Neural cell (in vitro differentiated cells): ENCODE measurements at regions not wholly inside any gene's neighbourhood (a gene's known extent, or its start where the extent isn't known, plus 50 kb on each side); places are given as distances from the start of the nearest gene placed in this dataset.

Source experiments
- H2AFZ ChIP-seq: fragments of 200-600, 300-800 bp; sonication (generic), shearing (Covaris generic); 2 replicates; pipeline ENCODE4 v1.6.0; 2014; ENCODE audit warnings: low read depth, mild to moderate bottlenecking, antibody characterized with exemption, low read length, moderate library complexity
- H3F3A ChIP-seq: fragments of 200-600 bp; shearing (Covaris generic); 2 replicates; pipeline ENCODE4 v1.6.1; 2016; ENCODE audit warnings: mild to moderate bottlenecking, moderate library complexity, mixed read lengths, antibody characterized with exemption, low read length; ENCODE audit not compliant: insufficient read depth, poor library complexity, severe bottlenecking
- H3K27ac ChIP-seq: fragments of 200-600, 300-800 bp; sonication (generic), shearing (Covaris generic); 2 replicates; pipeline ENCODE4 v1.5.1; 2014; ENCODE audit warnings: mild to moderate bottlenecking, low read length, moderate library complexity
- H3K27me3 ChIP-seq: fragments of 300-800, 200-600 bp; sonication (generic), shearing (Covaris generic); 2 replicates; pipeline ENCODE4 v1.6.0; 2014; ENCODE audit warnings: mild to moderate bottlenecking, low read depth, low read length, moderate library complexity; ENCODE audit not compliant: insufficient read depth
- H3K36me3 ChIP-seq: fragments of 300-800, 200-600 bp; sonication (generic), shearing (Covaris generic); 2 replicates; pipeline ENCODE4 v1.5.1; 2014; ENCODE audit warnings: mild to moderate bottlenecking, antibody characterized with exemption, low read length, moderate library complexity; ENCODE audit not compliant: insufficient read depth
- H3K4me2 ChIP-seq: fragments of 300-800, 200-600 bp; sonication (generic), shearing (Covaris generic); 2 replicates; pipeline ENCODE4 v1.6.0; 2014; ENCODE audit warnings: mild to moderate bottlenecking, low read length
- H3K4me3 ChIP-seq: fragments of 300-800, 200-600 bp; sonication (generic), shearing (Covaris generic); 2 replicates; pipeline ENCODE4 v1.5.1; 2014; ENCODE audit warnings: mild to moderate bottlenecking, low read length, moderate library complexity
- H3K79me2 ChIP-seq: fragments of 200-600 bp; shearing (Covaris generic); replicated peaks from 2 replicates; pipeline ENCODE4 v1.6.0; 2014; ENCODE audit warnings: mild to moderate bottlenecking, low read length, moderate library complexity; ENCODE audit not compliant: insufficient read depth
- H3K9ac ChIP-seq: fragments of 300-800, 200-600 bp; sonication (generic), shearing (Covaris generic); 2 replicates; pipeline ENCODE4 v1.6.1; 2016; ENCODE audit warnings: mild to moderate bottlenecking, low read length, mixed read lengths
- H3K9me2 ChIP-seq: fragments of 200-600 bp; shearing (Covaris generic); 2 replicates; pipeline ENCODE4 v1.6.1; 2016; ENCODE audit warnings: mild to moderate bottlenecking, low read length, mixed read lengths; ENCODE audit not compliant: insufficient read depth
- H3K9me3 ChIP-seq: fragments of 200-600, 300-800 bp; sonication (generic), shearing (Covaris generic); 2 replicates; pipeline ENCODE4 v1.6.1; 2016; ENCODE audit warnings: mild to moderate bottlenecking, mixed run types, low read length, moderate library complexity, mixed read lengths
- H4K20me1 ChIP-seq: fragments of 200-600 bp; shearing (Covaris generic); 2 replicates; pipeline ENCODE4 v1.6.1; 2016; ENCODE audit warnings: mild to moderate bottlenecking, mixed run types; ENCODE audit not compliant: insufficient read depth
- CTCF ChIP-seq: fragments of 450-650 bp; IDR thresholded peaks from 2 replicates; pipeline ENCODE4 v1.5.1; 2014; ENCODE audit warnings: antibody characterized with exemption, mild to moderate bottlenecking, moderate library complexity; ENCODE audit not compliant: poor library complexity, severe bottlenecking
- EP300 ChIP-seq: fragments of 450-650 bp; conservative IDR thresholded peaks from 2 replicates; pipeline ENCODE4 v1.6.1; 2014; ENCODE audit warnings: antibody characterized with exemption, mild to moderate bottlenecking, moderate library complexity; ENCODE audit not compliant: poor library complexity, severe bottlenecking
- EZH2 ChIP-seq: fragments of 200-600, 300-800 bp; shearing (Covaris generic), sonication (generic); IDR thresholded peaks from 2 replicates; pipeline ENCODE4 v1.6.1; 2014; ENCODE audit warnings: antibody characterized with exemption, low read length, borderline replicate concordance, mild to moderate bottlenecking; ENCODE audit not compliant: insufficient read depth, poor library complexity, severe bottlenecking
- MXI1 ChIP-seq: fragments of 450-650 bp; conservative IDR thresholded peaks from 2 replicates; pipeline ENCODE4 v1.6.1; 2014; ENCODE audit warnings: antibody characterized with exemption, mild to moderate bottlenecking; ENCODE audit not compliant: poor library complexity, severe bottlenecking
- POLR2AphosphoS5 ChIP-seq: IDR thresholded peaks from 2 replicates; pipeline ENCODE4 v1.6.1; 2012
- RAD21 ChIP-seq: fragments of 450-650 bp; conservative IDR thresholded peaks from 2 replicates; pipeline ENCODE4 v1.6.1; 2014; ENCODE audit warnings: antibody characterized with exemption, mild to moderate bottlenecking, moderate library complexity
- REST ChIP-seq: IDR thresholded peaks from 2 replicates; pipeline ENCODE4 v1.6.1; 2012; ENCODE audit warnings: borderline replicate concordance
- SMC3 ChIP-seq: fragments of 450-650 bp; conservative IDR thresholded peaks from 2 replicates; pipeline ENCODE4 v1.6.1; 2014; ENCODE audit warnings: antibody characterized with exemption, mild to moderate bottlenecking, moderate library complexity; ENCODE audit not compliant: poor library complexity
- TAF1 ChIP-seq: IDR thresholded peaks from 2 replicates; pipeline ENCODE4 v1.6.1; 2012; ENCODE audit warnings: low read depth

DNA sequence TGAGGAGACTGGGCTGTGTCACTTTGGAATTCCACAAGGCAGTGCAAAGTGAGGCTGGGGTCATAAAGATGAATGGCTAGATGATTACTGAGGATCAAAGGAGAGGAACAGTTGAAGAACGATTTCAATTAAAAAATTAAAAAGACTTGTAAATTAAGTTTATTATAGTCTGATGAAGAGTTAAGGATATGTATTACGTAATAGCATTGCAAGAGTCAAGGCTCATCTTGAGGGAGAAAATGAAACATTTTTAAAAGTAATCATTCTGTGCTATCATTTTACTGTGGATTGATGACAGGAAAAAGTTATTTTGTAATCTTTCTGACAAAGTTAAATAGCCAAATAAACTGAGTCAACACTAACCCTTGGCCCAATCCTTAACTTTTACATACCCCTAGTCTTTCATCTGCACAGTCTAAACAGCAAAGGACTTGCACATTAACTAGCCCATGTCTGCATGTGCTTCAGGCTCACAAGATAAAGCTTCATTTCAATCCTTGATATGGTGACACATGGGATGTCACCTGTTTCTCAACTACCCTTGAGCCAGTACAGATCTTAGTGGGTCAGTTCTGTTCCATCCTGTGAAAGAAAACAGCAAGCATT is 465.5 kb upstream of the CTSO start:
- Histone ChIP-seq H3K27ac (no peak overlapping the region), H3K4me3 (no peak overlapping the region), H3K4me2 (no peak overlapping the region), H3F3A (no peaks in the 10 kb centered on the region), H3K9me2 (no peaks in the 10 kb centered on the region), H3K79me2 (no peaks in the 10 kb centered on the region), H3K9ac (no peak overlapping the region), H4K20me1 (no peaks in the 10 kb centered on the region), H3K27me3 (no peaks in the 10 kb centered on the region), H3K9me3 (no peaks in the 10 kb centered on the region), H3K36me3 (no peaks in the 10 kb centered on the region), H2AFZ (no peak overlapping the region)
- TF ChIP-seq RAD21 (no peak), EZH2 (no peak), TAF1 (no peak), SMC3 (no peak), MXI1 (no peak), EP300 (no peak), POLR2AphosphoS5 (no peak)

DNA sequence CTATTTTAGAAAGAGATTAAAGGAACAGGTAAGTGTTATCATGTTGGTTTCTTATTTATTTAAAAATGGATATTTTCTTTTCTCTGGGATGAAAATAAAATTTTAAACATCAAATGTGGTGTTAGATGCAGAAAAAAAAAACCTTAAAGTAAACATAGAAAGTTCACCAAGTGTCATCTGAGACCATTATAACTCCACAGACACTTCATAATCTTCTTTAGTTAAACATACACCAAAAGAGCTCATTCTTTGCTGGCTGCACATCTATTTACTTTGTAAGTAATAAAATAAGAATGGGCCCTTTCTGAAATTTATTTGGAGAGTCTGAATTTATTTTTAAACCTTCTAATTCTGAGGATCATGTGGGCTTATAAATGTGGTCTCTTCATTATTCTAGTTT is 460.7 kb upstream of the CTSO start:
- Histone ChIP-seq H3K4me3 (no peak overlapping the region), H3K9ac (no peak overlapping the region), H3K9me2 (no peaks in the 10 kb centered on the region), H3K27ac (no peak overlapping the region), H3K4me2 (no peak overlapping the region), H3K79me2 (no peaks in the 10 kb centered on the region), H2AFZ (no peak overlapping the region), H4K20me1 (no peaks in the 10 kb centered on the region), H3F3A (no peaks in the 10 kb centered on the region), H3K36me3 (no peaks in the 10 kb centered on the region), H3K27me3 (no peaks in the 10 kb centered on the region), H3K9me3 (no peaks in the 10 kb centered on the region)
- no peak for TF ChIP-seq CTCF
- TF ChIP-seq REST: no peak
